Middle frontal gyrus (tissue), 1 donor: ENCODE measurements at regions not wholly inside any gene's neighbourhood (a gene's known extent, or its start where the extent isn't known, plus 50 kb on each side); places are given as distances from the start of the nearest gene placed in this dataset.

Experiments used
- DNase-seq: peaks from one replicate; pipeline ENCODE4 v3.0.0-alpha.2; 2015; ENCODE audit warnings: low spot score; ENCODE audit errors: extremely low spot score

DNA sequence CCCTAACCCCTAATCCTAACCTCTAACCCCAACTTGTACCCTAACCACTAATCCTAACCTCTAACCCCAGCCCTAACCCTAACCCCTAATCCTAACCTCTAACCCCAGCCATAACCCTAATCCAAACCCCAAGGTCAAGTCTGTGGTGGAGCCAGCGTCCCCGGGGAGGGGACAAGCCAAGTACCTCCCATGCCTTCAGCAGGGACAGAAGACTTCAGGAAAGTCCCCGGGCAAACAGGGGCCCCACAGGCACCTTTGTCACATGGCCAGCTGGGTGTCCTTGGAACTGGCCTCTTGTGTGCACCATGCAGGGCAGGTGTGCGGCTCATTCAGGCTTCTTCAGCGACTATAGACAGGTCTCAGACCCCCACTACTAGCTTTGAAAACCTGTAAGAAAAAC is 555.8 kb downstream of the BRD1 start:
- DNase-seq: no peak

DNA sequence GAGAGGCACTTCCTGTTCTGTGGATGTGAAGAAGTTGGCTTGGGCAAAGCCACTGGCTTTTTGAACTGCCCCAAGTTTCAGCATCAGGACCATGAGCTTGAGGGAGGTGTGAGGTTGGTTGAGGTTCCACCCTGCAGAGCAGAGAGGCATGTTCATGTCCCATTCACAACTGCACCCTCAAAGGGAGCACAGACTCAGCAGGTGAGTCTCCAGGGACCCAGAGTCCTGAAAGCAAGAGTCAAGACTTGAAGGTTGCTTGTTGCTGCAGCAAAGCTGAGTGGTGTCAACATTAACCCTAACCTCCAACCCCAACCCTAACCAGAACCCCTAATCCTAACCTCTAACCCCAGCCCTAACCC is 556.3 kb downstream of the BRD1 start:
- no peak for DNase-seq

DNA sequence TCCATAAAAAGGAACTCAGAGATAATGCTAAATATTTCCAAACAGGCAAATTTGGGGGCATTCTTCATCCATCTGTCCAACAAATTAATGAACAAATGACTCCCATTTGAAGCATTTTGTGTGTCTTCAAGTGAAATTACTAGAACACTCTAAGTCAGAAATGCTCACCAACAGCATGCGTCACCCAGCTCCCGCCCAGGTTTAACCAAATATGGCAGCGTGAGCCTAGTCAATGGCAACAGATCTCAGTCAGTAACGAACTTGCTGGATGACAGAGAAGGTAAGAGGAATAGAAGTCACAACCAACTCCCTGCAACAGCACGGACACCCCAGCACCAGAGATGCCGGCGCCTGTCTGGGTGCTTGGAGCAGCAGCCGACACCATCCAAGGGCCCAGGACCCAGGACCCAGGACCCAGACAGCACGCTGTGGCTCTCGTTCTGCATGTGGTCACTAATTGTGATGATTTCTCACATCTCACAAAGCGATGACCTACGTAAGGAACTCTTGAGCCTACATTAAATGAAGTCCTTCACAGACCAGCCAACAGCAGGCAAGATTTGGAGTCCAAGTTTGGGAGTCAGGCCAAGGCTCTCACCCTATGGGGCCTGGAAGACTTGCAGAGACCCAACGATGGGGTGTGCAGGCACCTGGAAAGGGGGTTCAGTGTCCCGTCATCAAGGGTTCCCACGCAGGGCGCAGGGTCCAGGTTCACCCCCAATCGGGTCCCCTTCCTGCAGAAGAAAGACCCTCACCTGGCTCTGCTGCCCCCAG is 556.9 kb downstream of the BRD1 start:
- DNase-seq: no peak

DNA sequence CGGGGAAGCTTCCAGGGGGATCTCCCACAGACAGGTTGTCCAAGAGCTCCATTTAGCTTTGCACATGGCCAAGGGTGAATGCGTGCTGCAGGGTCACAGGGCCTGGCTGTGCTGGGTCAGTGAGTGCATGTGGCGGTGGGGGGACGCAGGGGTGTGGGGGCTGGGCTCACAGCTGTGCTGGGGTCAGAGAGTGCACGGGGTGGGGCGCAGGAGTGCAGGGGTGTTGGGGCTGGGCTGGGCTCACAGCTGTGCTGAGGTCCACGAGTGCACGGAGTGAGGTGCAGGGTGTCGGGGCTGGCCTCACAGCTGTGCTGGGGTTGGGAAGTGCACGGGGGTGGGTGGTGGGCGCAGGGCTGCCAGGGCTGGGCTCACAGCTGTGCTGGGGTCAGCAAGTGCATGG is 557.7 kb downstream of the BRD1 start:
- DNase-seq: no peak

DNA sequence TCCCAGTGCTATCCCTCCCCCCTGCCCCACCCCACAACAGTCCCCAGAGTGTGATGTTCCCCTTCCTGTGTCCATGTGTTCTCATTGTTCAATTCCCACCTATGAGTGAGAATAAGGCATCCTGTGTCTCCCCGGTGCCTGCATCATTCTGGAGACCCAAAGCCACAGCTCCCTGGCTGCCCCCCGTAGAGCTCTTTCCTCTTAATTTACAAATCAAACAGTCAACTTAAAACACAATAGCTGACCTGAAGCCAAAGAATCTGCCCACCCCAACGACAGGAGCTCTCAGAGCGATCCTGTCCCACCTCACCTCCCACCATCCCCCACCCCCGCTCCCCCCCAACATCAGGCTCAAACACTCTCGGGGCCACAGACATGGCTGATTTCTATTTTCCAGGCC is 558.3 kb downstream of the BRD1 start:
- no peak for DNase-seq

DNA sequence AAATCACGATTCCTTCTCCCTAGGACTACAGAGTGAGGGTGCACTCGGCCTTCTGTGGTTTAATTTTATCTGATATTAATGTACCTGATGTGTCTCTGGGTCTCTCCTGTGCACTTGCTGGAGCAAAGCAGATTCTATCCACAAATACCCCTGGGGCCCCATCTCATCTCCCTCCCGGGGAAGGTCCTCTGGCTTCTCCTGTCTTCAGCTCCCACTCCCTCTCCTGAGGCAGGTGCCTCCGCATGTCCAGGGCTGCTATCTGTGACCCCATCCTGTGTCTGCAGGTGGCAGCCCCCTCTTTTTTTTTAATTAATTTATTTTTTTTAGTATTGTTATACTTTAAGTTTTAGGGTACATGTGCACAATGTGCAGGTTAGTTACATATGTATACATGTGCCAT is 558.7 kb downstream of the BRD1 start:
- no peak for DNase-seq

DNA sequence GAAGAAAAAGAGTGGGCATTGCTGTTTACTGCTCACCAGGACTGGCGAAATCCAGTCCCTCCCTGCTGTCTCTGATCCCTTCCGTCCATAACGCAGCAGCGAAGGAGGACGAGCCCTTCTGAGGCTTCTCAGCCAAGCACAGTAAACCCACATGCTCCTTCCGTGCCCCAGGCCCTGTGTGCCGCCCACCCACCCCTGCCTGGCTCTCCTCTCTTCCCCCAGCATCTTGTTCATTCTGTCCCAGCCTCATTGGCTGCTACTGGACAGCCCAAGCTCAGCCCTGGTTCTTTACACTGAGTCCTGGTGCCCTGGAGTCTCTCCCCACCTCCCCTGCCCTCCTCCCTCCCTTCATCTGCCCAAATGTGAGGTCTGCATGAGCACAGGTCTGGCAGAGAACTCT is 559.7 kb downstream of the BRD1 start:
- DNase-seq: no peak

DNA sequence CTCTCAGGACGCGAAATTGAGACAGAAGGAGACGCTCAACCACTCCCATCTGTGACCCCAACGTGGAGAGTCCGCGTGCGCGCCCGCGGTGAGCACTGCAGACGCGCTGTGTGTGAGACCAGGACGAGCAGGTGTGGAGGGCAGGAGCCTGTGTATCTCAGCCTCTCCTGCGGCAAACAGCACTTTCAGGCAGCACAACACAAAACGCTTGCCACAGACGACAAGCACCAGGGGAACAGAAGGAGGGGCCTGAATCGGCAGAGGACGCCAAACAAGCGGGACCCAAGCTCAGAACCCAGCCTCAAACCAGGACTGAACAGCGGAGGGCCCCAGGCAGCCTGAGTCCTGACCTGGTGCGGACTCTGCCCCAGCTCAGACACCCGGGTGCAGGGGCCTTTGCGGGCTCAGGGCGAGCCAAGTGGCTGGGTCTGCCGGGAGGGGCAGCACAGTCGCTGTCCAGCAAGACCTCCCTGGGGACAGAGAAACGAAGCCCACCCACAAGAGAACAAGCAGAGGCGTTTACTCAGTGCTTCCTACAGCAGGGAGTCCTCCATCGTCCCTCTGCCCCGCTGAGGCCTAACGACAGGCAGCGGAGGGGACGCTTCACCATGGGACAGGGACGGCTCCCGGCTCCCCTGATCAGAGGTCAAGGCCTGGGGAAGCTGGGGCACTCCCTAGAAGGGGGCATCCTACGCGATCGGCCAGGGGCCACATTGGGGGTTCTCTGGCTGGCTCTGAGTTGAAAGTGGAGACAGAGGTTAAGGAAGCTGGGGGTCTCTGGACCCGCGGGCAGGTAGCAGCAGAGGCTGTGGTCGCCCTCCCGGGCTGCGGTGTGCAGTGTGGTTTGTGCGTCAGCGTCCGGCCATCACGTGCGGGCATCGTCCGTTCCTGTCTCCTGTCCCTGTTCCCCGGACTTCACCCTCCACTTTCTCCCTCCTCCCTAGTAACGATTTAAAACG is 560.8 kb downstream of the BRD1 start:
- DNase-seq: no peak

DNA sequence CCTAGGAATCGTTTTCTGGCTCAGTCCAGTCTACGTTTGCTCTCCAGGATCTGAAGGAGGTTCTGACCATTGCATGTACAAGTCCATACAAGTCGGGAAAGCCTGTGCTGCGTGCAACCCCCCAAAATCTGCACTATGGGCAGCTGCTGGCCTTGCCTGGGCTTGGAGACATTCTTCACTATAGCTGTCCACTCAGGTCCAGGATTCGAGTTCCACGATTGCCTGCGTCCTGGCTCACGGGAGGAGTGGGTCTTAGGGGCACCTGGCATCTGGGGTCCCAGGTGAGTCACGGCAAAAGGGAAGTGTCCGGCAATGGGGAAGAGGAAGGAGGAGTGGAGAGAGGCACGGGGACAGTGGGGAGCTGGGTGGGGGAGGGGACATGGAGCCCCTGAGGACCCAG is 563.0 kb downstream of the BRD1 start:
- DNase-seq: no peak

DNA sequence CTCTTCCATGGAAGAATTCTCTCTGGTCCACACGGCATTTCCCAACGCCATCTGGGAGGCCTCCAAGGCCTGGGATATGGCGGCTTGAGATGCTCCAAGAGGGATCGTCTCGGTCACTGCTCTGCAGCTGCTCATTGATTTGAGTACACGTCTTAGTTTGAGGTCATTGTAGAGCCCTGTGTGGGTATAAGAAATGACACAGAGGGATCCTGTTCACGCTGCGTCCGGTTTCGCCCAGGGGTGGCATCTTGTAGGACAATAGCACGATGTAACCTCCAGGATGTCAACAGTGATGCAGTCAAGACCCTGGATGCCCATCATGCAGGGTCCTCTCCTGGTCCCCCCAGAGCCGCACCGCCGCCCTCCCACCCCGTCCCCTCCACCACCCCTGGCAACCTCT is 564.6 kb downstream of the BRD1 start:
- DNase-seq: no peak

DNA sequence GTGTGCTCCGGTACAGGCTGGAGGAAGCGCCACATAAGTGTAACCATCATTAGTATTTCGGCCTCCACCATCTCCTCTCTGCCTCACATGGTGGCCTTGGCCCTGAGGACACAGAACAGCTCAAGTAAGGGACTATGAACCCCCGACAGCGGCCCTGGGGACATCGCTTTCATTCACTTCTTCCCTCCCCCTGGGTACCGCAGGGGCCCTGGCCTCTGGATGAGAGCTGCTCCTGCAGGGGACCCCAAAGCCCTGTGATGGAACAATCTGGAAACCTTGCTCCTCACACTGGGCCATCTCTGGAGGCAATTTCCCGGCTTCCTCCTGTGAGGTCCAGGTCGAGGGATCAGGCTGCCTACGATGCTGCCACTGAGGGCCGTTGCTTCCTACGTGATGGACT is 565.5 kb downstream of the BRD1 start:
- no peak for DNase-seq

DNA sequence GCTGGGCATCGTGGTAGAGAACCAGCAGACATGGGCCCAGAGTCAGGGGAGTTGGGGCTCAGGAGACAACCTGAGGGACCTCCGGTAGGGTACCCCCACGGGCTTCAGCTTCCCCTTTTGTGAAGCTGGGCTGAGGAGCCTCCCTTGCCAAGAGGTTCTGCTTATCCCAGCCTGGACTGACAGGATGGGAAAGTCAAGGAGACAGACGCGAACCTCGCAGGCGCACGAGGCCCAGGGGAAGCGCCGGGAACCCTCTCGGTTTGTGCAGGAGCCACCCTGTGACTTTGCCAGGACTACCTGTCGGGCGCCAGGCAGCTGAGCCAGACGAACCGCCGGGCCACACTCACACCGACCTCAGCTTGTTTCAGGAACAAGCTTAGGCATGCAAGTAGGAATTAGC is 566.1 kb downstream of the BRD1 start:
- DNase-seq: no peak

DNA sequence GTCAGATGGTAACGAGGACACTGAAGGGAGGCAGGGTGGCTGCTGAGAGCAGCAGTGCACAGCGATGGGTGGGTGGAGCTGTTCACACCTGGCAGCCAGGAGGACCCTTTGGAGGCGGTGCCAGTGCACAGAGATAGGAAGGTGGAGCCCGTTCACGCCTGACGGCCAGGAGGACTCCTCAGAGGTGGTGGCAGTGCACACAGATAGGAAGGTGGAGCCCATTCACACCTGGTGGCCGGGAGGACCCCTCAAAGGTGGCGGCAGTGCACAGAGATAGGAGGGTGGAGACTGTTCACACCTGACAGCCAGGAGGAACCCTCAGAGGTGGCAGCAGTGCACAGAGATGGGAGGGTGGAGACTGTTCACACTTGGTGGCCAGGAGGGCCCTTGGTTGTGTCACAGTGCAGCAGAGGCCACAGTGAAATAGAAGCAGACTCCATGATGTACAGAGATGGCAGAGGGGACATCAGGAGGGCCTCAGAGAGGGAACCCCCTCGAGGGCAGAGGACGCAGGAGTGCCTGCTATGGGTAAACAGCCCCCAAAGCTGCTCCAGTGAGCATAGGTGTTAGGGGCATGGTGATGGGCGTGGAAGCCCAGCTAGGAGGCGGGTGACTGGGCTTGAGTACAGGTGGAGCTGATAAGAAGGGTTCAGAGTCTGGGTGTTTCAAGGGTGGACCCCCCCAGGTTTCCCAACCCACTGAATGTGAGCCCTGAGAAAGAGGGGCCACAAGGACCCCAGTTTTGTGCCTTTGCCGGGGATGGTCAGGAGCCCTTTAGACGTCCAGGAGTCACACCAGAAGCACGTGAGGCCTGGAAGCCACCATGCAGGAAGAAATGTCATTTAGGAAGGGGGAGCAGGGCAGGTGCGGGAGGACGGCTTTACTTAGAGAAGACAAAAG is 566.7 kb downstream of the BRD1 start:
- DNase-seq: no peak

DNA sequence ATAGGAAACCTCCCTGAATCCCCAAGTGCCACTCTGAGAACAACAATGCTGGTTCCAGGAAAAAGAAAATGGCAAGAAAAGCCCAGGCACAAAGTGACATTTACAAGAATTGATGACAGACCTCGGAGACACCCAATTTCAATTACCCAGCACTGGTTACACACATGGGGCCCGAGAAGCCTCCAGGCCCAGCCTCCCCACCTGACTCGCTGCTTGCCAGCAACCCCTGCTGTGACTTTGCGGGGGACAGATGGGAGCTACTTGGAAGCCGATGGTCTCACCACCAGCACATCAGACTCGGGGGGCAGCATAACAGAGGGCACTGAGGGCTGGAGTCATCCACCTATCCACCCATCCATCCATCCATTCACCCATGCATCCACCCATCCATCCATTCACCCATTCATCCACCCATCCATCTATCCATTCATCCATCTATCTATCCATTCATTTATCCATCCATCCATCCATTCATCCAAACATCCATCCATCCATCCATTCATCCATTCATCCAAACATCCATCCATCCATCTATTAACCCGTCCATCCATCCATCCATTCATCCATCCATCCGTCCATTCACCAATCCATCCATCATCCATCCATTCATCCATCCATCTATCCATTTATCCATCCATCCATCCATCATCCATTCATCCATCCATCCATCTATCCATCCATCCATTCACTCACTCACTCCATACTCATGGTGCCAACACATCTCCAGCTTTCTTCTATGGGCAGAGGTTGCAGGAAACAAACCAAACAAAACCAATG is 567.6 kb downstream of the BRD1 start:
- DNase-seq: no peak

DNA sequence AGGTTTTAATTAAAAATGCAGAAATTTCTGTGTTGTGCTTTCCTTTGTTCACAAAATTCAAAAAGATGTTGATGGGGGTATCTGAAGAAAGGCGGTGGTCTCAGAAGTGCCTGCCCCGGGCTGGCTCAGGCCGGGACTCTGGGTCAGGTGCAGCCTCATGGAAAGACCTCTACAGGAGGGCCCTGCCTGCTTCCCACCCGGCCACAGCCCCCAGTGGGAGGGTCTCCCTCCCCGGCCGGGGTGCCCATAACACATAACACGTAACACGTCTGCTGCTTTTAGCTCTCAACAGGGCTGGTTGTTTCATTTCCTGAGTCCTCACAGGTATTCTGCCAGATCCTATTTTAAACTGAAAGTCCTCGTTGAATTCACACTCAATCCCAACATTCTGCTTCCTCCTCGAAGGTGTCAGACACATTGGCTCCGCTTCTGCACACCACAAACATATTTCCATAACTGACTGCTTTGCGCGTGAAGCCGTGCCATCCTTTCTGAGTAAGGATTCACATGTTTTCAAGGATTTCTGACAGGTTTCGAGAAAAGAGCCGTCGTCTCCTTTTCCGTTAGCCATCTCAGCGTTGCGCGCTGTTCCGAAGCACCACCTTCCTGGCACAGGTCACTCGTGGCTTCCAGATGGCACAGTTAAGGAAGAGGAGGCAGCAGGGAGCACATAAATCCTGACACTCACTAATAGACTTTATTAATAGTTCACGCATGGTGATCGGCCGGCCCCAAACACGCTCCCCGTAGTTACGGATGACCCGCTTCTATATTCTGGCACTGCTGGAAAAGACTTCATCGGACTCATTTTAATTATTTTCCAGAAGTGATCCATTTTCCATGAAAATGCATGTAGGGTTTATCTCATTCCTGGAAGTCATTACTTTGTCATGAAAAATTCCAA is 569.3 kb downstream of the BRD1 start:
- DNase-seq: no peak

DNA sequence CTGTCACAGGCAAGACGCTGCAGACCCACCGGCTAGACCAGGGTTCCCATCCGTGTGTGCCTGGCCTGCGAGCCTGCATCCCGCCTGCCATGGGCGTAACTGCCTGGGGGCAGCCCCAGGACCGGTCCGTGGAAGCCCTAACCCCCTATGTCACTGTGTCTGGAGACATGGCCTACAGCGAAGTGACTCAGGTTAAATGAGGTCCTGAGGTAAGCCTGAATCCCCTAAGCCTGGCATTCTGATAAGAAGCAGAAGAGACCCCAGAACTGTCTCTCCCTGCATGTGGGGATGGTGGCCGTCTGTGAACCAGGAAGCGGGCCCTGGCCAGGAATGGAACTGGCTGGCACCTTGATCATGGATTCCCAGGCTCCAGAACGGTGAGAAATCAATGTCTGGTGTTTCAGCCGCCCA is 570.1 kb downstream of the BRD1 start:
- DNase-seq: no peak

DNA sequence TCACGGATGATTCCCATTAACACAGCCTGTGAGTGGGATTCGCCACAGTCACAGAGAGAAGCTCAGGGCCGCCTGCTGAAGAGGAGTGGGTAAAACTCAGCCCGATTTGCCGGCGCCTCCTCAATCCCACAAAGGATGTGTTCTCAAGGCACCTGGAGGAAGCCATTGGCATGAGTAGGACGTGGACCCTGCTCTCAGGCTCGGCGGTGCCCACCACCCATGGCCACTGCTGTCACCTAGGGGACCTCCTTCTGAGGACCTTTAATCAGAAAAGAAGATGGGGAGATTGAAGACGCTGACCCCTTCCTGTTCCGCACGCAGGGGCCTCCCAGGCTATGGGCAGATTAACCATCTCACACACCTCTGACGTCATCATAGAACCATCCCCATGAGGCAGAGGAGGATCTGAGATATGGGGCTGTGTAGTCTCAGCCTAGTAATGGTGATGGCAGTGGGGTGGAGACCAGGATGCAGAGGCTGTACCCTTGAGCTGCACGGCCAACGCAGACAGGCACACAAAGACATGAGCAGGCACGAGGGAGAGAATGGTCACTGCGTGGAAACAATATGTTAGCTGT is 571.8 kb downstream of the BRD1 start:
- DNase-seq: no peak

DNA sequence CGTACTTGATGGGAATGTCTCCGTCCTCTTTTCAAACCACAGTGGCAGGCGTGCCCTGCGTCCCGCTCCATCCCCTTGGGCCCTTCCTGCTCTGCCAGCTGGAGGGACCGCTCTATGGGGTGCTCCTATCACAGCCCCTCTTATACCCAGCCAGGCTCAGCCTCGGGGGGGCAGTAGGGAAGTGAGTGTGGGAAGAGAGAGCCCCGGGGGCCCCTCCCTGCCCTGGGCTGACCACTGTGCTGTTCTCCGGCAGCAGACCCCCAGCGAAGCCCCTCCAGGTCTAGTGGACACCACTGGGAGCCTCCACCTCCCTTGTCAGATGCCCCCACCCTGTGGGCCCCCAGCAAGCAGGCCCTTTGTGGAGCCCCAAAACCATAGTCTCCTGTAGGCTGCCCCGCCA is 572.5 kb downstream of the BRD1 start:
- DNase-seq: no peak

DNA sequence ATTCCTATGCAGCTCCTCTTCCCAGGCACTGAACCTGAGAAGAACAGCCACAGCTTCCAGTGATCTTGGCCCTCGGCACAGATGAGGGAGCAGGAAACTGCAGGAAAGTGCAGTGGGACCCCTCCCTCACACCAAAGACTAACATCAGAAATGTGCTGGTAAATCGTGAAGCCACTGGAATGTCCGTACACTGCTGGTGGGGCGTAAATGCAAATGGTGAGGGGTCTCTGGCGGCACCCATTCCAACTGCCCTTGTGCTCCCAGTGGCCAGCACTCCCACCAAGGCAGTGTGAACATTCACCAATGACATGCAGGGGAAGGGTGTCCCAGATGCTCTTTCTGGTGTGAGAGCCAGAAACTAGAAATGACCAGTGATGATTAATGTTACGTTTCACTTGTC is 574.0 kb downstream of the BRD1 start:
- no peak for DNase-seq

DNA sequence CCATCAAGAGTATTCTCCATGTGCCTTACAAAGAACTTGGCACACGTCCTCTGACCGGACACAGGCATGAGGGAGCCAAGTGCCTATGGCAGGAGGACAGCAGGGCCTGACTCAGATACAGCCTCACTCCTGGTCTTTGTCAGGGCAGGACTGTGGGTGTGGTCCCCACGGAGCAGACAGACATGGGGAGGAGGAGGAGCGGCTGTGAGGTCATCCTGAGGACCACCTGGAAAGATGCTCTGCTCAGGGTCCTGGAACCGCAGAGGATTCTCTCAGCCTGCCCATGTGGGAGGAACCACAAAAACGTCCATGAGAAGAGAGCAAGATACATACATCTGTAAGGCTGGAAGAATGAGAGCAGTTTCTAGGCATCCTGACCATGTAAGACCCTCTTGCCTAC is 576.3 kb downstream of the BRD1 start:
- no peak for DNase-seq
